HEK293T (cell line): ENCODE measurements at regions not wholly inside any gene's neighbourhood (a gene's known extent, or its start where the extent isn't known, plus 50 kb on each side); places are given as distances from the start of the nearest gene placed in this dataset.

Experiments
- BHLHE40 ChIP-seq: fragments of 450-650 bp; IDR thresholded peaks from 2 replicates; pipeline ENCODE4 v1.6.1; 2016; ENCODE audit warnings: mild to moderate bottlenecking, moderate library complexity, borderline replicate concordance
- FOXA1 ChIP-seq: fragments of 450-650 bp; IDR thresholded peaks from 2 replicates; pipeline ENCODE4 v1.6.1; 2016; ENCODE audit warnings: mild to moderate bottlenecking
- FOXK2 ChIP-seq: fragments of 450-650 bp; IDR thresholded peaks from 2 replicates; pipeline ENCODE4 v1.6.1; 2016; ENCODE audit warnings: mild to moderate bottlenecking
- FOXM1 ChIP-seq: fragments of 450-650 bp; IDR thresholded peaks from 2 replicates; pipeline ENCODE4 v1.6.1; 2017; ENCODE audit warnings: mild to moderate bottlenecking, borderline replicate concordance
- HDGF ChIP-seq: fragments of 450-650 bp; IDR thresholded peaks from 2 replicates; pipeline ENCODE4 v1.6.1; 2017; ENCODE audit warnings: antibody characterized with exemption, borderline replicate concordance
- LEF1 ChIP-seq: fragments of 450-650 bp; IDR thresholded peaks from 2 replicates; pipeline ENCODE4 v1.6.1; 2017; ENCODE audit warnings: mild to moderate bottlenecking, borderline replicate concordance
- NFRKB ChIP-seq: fragments of 450-650 bp; IDR thresholded peaks from 2 replicates; pipeline ENCODE4 v1.6.1; 2016; ENCODE audit warnings: mild to moderate bottlenecking, moderate library complexity
- PKNOX1 ChIP-seq: fragments of 450-650 bp; IDR thresholded peaks from 2 replicates; pipeline ENCODE4 v1.6.1; 2016
- SP1 ChIP-seq: fragments of 450-650 bp; IDR thresholded peaks from 2 replicates; pipeline ENCODE4 v1.6.1; 2017
- SUZ12 ChIP-seq: fragments of 450-650 bp; IDR thresholded peaks from 2 replicates; pipeline ENCODE4 v1.6.1; 2016; ENCODE audit warnings: mild to moderate bottlenecking
- TARDBP ChIP-seq: fragments of 450-650 bp; IDR thresholded peaks from 2 replicates; pipeline ENCODE4 v1.6.1; 2016
- ZNF384 ChIP-seq: fragments of 450-650 bp; IDR thresholded peaks from 2 replicates; pipeline ENCODE4 v1.6.1; 2016

- TF ChIP-seq FOXK2 (no peak), NFRKB (no peak), BHLHE40 (no peak), FOXM1 (no peak), ZNF384 (no peak), LEF1 (no peak), TARDBP (no peak), FOXA1 (no peak), PKNOX1 (no peak), HDGF (no peak), SUZ12 (no peak), SP1 (no peak)
Measured at GRCh38 chr6:81614292-81614691, 138.2 kb downstream of the TENT5A start.
